Vagina (tissue), 2 donors: ENCODE measurements at regions not wholly inside any gene's neighbourhood (a gene's known extent, or its start where the extent isn't known, plus 50 kb on each side); places are given as distances from the start of the nearest gene placed in this dataset.

Experiments
- CTCF ChIP-seq, 3 experiments: fragments of 450-650 bp in 2 of 3; fragments of 200-600 bp in 1 of 3; sonication (generic) in 1 of 3; IDR thresholded peaks; one replicate each; pipeline ENCODE4 v1.5.1; 2017 to 2019; ENCODE audit warnings: antibody characterized with exemption in 3 of 3, mild to moderate bottlenecking in 2 of 3, moderate library complexity in 2 of 3
- POLR2A ChIP-seq, 2 donors: fragments of 450-650 bp; IDR thresholded peaks; one replicate each; pipeline ENCODE4 v1.6.1; 2017; ENCODE audit warnings: antibody characterized with exemption in 2 of 2, mild to moderate bottlenecking in 2 of 2, moderate library complexity in 2 of 2
- POLR2AphosphoS5 ChIP-seq, 2 donors: sonication (generic); formaldehyde crosslinking; IDR thresholded peaks; one replicate each; pipeline ENCODE4 v1.9.0; 2017; ENCODE audit warnings: antibody characterized with exemption in 2 of 2, mild to moderate bottlenecking in 2 of 2, low read depth in 1 of 2; ENCODE audit not compliant: insufficient read depth in 1 of 2

DNA sequence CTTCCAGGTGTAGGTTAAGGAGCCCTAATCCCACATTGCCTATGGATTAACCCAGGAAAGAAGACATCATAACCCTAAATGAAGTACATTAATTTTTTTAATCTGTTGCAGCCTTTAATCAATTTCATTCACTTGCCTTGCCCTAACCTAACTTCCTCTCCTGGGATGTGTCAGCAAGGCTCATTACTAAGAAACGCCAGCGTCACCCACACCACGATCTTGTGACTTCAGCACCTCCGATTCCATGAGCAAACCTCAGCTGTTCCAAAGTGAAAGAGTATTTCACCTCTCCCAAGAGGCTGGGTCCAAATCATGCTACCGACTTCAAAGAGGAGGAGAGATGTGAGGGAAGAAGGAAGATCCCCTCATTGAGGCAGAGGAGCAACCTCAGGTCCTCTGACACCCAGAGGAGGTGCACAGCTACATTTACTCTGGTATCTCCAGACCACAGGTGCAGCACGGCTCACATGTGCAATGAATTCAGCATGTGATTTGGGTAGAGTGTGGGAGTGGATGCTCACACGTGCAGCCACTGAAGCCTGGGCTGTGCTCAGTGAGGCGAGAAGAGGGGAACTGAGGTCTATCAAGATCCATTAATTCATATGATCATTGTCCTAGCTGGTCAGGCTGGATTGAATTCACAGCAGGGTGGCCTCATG, 134.1 kb downstream of the SLC30A10 start:
- TF ChIP-seq POLR2AphosphoS5 (IDR thresholded peaks at IDR 0.05; ENCODE audit: insufficient read depth in 1 of 2, low read depth in 1 of 2) (no peak), CTCF (IDR thresholded peaks at IDR 0.05) (no peak), POLR2A (IDR thresholded peaks at IDR 0.05) (no peak)
